NT2/D1 (cell line): ENCODE measurements at regions not wholly inside any gene's neighbourhood (a gene's known extent, or its start where the extent isn't known, plus 50 kb on each side); places are given as distances from the start of the nearest gene placed in this dataset.

Experiments
- YY1 ChIP-seq: IDR thresholded peaks from 2 replicates; pipeline ENCODE4 v1.6.1; 2011; ENCODE audit not compliant: insufficient read length, insufficient read depth
- ZNF274 ChIP-seq: IDR thresholded peaks from 2 replicates; pipeline ENCODE4 v1.6.1; 2011; ENCODE audit warnings: mild to moderate bottlenecking, low read depth, low read length

DNA sequence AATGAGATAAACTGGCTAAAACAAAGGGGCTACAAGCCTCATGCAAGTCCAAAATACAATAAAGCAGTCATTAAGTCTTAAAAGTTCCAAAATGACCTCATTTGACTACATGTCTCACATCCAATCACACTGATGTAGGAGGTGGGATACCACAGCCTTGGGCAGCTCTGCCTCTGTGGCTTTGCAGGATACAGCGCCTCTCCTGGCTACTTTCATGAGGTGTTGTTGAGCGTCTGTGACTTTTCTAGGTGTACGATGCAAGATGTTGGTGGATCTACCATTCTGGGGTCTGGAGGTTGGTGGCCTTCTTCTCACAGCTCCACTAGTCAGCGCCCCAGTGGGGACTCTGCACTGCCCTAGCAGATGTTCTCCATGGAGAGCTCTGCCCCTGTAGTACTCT lies 944.9 kb downstream of the TECRL start:
- no peak for TF ChIP-seq YY1
- no peak for TF ChIP-seq ZNF274
